ENCODE measurements at regions not wholly inside any gene's neighbourhood (a gene's known extent, or its start where the extent isn't known, plus 50 kb on each side); places are given as distances from the start of the nearest gene placed in this dataset.

DNA sequence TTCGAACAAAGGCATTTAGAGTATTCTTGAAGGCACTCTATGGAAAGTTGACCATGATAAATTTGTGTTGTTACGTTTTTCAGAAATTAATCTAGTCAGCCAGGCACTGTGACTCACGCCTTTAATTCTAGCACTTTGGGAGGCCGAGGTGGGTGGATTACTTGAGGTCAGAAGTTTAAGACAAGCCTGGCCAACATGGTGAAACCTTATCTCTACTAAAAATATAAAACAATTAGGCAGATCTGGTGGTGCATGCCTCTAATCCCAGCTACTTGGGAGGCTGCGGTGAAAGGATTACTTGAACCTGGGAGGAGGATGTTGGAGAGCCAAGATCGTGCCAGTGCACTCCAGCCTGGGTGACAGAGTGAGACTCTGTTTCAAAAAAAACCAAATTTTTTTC lies 130.6 kb upstream of the BRINP3 start:
- 81 to 82% methylated on average over 6 of the region's 6 CpGs for WGBS, 2 donors
- DNase-seq (no peak), ATAC-seq (ENCODE audit: low FRiP score in 2 of 2) (no peak)
- Histone ChIP-seq H3K36me3 (no peaks in the 10 kb centered on the region), H3K27ac (no peak overlapping the region), H3K27me3 (no peaks in the 10 kb centered on the region), H3K4me3 (no peak overlapping the region), H3K4me1 (no peaks in the 10 kb centered on the region), H3K9me3 (no peaks in the 10 kb centered on the region)
- TF ChIP-seq, protein P1, sequence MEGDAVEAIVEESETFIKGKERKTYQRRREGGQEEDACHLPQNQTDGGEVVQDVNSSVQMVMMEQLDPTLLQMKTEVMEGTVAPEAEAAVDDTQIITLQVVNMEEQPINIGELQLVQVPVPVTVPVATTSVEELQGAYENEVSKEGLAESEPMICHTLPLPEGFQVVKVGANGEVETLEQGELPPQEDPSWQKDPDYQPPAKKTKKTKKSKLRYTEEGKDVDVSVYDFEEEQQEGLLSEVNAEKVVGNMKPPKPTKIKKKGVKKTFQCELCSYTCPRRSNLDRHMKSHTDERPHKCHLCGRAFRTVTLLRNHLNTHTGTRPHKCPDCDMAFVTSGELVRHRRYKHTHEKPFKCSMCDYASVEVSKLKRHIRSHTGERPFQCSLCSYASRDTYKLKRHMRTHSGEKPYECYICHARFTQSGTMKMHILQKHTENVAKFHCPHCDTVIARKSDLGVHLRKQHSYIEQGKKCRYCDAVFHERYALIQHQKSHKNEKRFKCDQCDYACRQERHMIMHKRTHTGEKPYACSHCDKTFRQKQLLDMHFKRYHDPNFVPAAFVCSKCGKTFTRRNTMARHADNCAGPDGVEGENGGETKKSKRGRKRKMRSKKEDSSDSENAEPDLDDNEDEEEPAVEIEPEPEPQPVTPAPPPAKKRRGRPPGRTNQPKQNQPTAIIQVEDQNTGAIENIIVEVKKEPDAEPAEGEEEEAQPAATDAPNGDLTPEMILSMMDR (IDR thresholded peaks at IDR 0.05) = no peak
- no peak for TF ChIP-seq EP300 (IDR thresholded peaks at IDR 0.05)
- TF ChIP-seq POLR2AphosphoS5 (IDR thresholded peaks at IDR 0.05) = no peak
- no peak for TF ChIP-seq POLR2A (IDR thresholded peaks at IDR 0.05)

DNA sequence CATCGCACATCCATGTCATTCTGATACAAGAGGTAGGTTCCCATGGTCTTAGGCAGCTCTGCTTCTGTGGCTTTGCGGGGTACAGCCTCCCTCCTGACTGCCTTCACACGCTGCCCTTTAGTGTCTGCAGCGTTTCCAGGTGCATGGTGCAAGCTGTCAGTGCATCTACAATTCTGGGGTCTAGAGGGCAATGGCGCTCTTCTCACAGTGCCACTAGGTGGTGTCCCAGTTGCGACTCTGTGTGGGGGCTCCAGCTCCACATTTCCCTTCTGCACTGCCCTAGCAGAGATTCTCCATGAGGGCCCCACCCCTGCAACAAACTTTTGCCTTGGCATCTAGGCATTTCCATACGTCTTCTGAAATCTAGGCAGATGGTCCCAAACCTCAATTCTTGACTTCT lies 138.2 kb upstream of the BRINP3 start:
- TF ChIP-seq, protein P1 (IDR thresholded peaks at IDR 0.05) = no peak
- TF ChIP-seq EP300 (IDR thresholded peaks at IDR 0.05) (no peak), POLR2AphosphoS5 (IDR thresholded peaks at IDR 0.05) (no peak), POLR2A (IDR thresholded peaks at IDR 0.05) (no peak)
- Histone ChIP-seq H3K4me1 (no peaks in the 10 kb centered on the region), H3K4me3 (no peak overlapping the region), H3K9me3 (no peaks in the 10 kb centered on the region), H3K36me3 (no peaks in the 10 kb centered on the region), H3K27me3 (no peaks in the 10 kb centered on the region), H3K27ac (no peak overlapping the region)
- DNase-seq (no peak), ATAC-seq (ENCODE audit: low FRiP score in 2 of 2) (no peak)
- WGBS, 2 donors = 82 to 91% methylated on average over 7 of the region's 7 CpGs

DNA sequence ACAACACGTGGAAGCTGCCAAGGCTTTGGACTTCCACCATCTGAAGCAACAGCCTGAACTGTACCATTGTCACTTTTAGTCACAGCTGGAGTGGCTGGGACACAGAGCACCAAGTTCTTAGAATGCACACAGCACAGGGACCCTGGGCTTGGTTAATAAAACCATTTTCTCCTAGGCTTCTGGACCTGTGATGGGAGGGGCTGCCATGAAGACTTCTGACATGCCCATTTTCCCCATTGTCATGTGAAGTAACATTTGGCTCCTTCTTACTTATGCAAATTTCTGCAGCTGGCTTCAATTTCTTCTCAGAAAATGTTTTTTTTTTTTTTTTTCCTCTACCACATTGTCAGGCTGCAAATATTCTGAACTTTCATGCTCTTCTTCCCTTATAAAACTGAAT lies 138.6 kb upstream of the BRINP3 start:
- no peak for DNase-seq
- no peak for ATAC-seq (ENCODE audit: low FRiP score in 2 of 2)
- H3K27ac ChIP-seq = no peak overlapping the region
- no peaks in the 10 kb centered on the region for H3K9me3 ChIP-seq
- no peaks in the 10 kb centered on the region for H3K36me3 ChIP-seq
- WGBS, 2 donors = 33 to 80% methylated on average over 1 of the region's 1 CpG
- H3K27me3 ChIP-seq = no peaks in the 10 kb centered on the region
- no peaks in the 10 kb centered on the region for H3K4me1 ChIP-seq
- no peak overlapping the region for H3K4me3 ChIP-seq
- no peak for TF ChIP-seq POLR2AphosphoS5 (IDR thresholded peaks at IDR 0.05)
- no peak for TF ChIP-seq EP300 (IDR thresholded peaks at IDR 0.05)
- no peak for TF ChIP-seq POLR2A (IDR thresholded peaks at IDR 0.05)
- TF ChIP-seq, protein P1 (IDR thresholded peaks at IDR 0.05) = no peak

DNA sequence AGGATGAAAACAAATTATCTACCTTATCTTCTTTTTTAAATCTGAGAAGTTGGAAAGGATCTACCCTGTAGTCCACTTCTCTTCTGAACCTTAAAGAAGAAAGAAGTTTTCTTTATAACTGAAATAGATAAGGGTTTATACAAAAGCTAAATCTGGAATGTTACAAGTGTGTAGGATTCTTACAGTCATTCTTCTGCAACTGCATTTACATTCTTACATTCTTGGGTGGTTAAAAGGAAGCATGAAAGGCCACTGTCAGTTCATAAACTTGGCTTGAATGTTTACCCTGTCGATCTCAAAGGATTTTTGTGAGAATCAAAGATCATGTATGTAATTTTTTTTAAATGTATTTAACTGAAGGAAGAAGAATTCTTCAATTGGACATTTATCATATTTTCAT lies 142.1 kb upstream of the BRINP3 start:
- ATAC-seq (ENCODE audit: low FRiP score in 2 of 2) = no peak
- Histone ChIP-seq H3K4me1 (no peaks in the 10 kb centered on the region), H3K9me3 (no peaks in the 10 kb centered on the region), H3K27ac (no peak overlapping the region), H3K4me3 (no peak overlapping the region), H3K36me3 (no peaks in the 10 kb centered on the region), H3K27me3 (no peaks in the 10 kb centered on the region)
- WGBS, 2 donors = 27 to 49% methylated on average over 1 of the region's 1 CpG
- no peak for TF ChIP-seq EP300 (IDR thresholded peaks at IDR 0.05)
- no peak for DNase-seq

DNA sequence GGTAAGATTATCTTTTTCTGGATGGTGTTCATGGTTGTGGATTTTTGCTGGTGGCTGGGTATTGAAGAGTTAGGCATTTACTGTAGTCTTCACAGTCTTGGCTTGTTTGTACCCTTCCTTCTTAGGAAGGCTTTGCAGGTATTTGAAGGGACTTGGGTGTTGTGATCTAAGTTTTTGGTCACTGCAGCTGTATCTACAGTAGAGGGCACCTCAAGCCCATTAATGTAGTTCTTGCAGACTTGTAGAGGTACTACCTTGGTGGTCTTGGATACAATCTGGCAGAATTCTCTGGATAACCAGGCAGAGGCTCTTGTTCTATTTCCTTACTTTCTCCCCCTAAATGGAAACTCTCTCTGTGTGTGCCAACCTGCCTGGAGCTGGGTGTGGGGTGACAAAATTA lies 155.8 kb upstream of the BRINP3 start:
- Histone ChIP-seq H3K27me3 (no peaks in the 10 kb centered on the region), H3K4me1 (no peaks in the 10 kb centered on the region), H3K4me3 (no peak overlapping the region), H3K27ac (no peak overlapping the region), H3K9me3 (peaks cover 0 to 3% (median 0%) of the 10 kb centered on the region in 4 donors), H3K36me3 (no peaks in the 10 kb centered on the region)
- DNase-seq (no peak), ATAC-seq (ENCODE audit: low FRiP score in 2 of 2) (no peak)
- TF ChIP-seq, protein P1 (IDR thresholded peaks at IDR 0.05) = no peak
- TF ChIP-seq EP300 (IDR thresholded peaks at IDR 0.05) (no peak), POLR2AphosphoS5 (IDR thresholded peaks at IDR 0.05) (no peak), POLR2A (IDR thresholded peaks at IDR 0.05) (no peak)

Measured in upper lobe of left lung (tissue), 6 donors.